ENCODE measurements at regions not wholly inside any gene's neighbourhood (a gene's known extent, or its start where the extent isn't known, plus 50 kb on each side); places are given as distances from the start of the nearest gene placed in this dataset.

DNA sequence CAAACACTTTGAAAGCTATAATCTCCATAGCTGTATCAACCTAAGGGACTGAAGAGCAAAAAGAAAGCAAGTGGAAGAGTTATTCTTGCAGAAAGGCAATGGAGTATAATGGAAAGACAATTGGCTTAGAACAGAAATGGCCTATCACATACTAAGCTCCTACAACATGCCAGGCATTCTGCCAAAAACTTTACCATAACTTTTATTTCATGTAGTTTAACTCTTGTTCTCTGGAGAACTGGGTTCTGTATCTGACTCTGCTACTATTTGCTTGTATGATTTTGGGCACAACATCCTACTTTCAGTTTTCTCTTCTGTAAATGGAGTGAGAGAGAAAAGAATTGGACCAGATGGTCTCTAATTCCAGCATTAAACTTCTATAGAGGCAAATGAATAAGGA, 449.1 kb downstream of the GPATCH2 start:
- no peak for ATAC-seq
- DNase-seq: no peak
- Histone ChIP-seq H3K27ac (no peak overlapping the region), H3K4me3 (no peak overlapping the region), H3K9me3 (no peaks in the 10 kb centered on the region), H3K27me3 (no peaks in the 10 kb centered on the region), H3K4me1 (no peaks in the 10 kb centered on the region), H3K36me3 (no peaks in the 10 kb centered on the region)
- TF ChIP-seq POLR2A (IDR thresholded peaks at IDR 0.05): no peak
- TF ChIP-seq, protein P1, sequence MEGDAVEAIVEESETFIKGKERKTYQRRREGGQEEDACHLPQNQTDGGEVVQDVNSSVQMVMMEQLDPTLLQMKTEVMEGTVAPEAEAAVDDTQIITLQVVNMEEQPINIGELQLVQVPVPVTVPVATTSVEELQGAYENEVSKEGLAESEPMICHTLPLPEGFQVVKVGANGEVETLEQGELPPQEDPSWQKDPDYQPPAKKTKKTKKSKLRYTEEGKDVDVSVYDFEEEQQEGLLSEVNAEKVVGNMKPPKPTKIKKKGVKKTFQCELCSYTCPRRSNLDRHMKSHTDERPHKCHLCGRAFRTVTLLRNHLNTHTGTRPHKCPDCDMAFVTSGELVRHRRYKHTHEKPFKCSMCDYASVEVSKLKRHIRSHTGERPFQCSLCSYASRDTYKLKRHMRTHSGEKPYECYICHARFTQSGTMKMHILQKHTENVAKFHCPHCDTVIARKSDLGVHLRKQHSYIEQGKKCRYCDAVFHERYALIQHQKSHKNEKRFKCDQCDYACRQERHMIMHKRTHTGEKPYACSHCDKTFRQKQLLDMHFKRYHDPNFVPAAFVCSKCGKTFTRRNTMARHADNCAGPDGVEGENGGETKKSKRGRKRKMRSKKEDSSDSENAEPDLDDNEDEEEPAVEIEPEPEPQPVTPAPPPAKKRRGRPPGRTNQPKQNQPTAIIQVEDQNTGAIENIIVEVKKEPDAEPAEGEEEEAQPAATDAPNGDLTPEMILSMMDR (IDR thresholded peaks at IDR 0.05): no peak
- intact Hi-C loops (cut with DNase I): no loop called here

DNA sequence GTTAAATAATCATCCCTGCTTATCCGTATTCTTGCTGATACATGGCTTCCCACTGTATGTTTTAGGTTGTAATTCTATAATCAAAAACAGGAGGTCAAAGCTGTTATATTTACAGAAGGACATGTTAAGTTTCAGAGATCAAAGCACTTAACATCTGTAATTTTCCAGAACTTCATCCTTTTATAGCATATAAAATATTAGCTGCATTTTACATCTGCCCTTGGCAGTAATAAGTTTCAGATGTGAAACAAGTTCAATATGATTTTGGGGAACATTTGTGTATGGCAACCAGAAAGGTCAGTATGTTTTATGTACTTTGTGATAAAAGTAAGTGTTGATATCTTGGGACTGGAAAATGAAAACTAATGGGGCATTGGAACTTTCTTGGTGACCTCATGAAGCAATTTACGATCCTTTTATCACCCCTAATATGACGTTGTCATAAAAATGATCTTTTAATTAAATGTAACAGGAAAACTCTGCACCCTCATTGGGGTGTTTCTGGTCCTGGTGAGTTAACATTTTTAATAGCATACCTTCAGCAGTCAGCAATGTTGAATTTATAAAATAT, 449.6 kb downstream of the GPATCH2 start:
- H3K4me3 ChIP-seq: no peak overlapping the region
- intact Hi-C loops (cut with DNase I): no loop called here
- no peaks in the 10 kb centered on the region for H3K4me1 ChIP-seq
- no peaks in the 10 kb centered on the region for H3K27me3 ChIP-seq
- no peaks in the 10 kb centered on the region for H3K9me3 ChIP-seq
- H3K36me3 ChIP-seq: no peaks in the 10 kb centered on the region
- WGBS (ENCODE audit: insufficient coverage, low coverage, low lambda C conversion rate, missing lambda C conversion rate): 52% methylated on average over 3 of the region's 3 CpGs
- ATAC-seq: no peak
- no peak overlapping the region for H3K27ac ChIP-seq
- no peak for DNase-seq
- no peak for TF ChIP-seq POLR2A (IDR thresholded peaks at IDR 0.05)
- TF ChIP-seq, protein P1 (IDR thresholded peaks at IDR 0.05): no peak

DNA sequence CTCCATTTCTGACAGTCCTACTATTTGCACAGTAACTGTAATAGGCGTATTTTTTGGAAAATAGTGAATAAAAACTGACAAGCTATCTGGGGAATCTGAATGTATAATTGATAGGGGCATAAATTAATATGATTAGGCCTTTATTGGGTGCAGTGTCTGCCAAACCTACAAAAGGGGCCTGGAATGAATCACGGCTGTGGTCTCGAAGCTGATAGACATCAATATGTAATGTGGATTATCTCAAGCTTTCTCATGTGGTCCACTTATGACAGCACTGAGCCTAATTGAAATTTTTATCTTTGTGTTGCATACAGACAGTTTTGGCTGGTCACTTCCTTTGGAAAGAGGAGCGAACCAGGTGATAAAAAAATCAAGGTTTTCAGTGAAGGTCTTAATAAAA, 450.4 kb downstream of the GPATCH2 start:
- WGBS (ENCODE audit: insufficient coverage, low coverage, low lambda C conversion rate, missing lambda C conversion rate): 36% methylated on average over 4 of the region's 4 CpGs
- TF ChIP-seq POLR2A (IDR thresholded peaks at IDR 0.05): no peak
- TF ChIP-seq, protein P1 (IDR thresholded peaks at IDR 0.05): no peak
- Histone ChIP-seq H3K4me3 (no peak overlapping the region), H3K36me3 (no peaks in the 10 kb centered on the region), H3K27ac (no peak overlapping the region), H3K27me3 (no peaks in the 10 kb centered on the region), H3K9me3 (no peaks in the 10 kb centered on the region), H3K4me1 (no peaks in the 10 kb centered on the region)
- DNase-seq (no peak), ATAC-seq (no peak)
- intact Hi-C loops (cut with DNase I): no loop called here

DNA sequence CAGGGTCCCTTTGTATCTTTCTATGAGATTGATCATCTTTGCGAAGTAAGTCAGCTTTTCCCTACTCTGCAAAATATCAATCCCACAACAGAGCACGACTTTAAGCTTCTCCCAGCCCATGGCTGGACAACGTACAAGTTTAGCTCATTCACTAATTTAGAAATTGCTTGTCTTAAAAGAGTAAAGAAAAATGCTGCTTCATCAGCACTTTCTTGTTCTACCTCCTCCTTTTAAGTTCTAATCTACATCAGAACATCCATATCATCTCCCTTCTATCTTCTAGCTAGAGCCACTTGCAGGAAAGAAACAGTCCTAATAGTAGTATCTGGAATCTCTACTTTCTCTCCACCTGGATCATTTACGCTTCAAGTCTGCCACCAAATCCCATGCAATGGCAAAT, 441.2 kb upstream of the ESRRG start:
- Histone ChIP-seq H3K27ac (no peak overlapping the region), H3K27me3 (no peaks in the 10 kb centered on the region), H3K36me3 (no peaks in the 10 kb centered on the region), H3K4me3 (no peak overlapping the region), H3K4me1 (no peaks in the 10 kb centered on the region), H3K9me3 (no peaks in the 10 kb centered on the region)
- intact Hi-C loops (cut with DNase I): no loop called here
- no peak for TF ChIP-seq POLR2A (IDR thresholded peaks at IDR 0.05)
- WGBS (ENCODE audit: insufficient coverage, low coverage, low lambda C conversion rate, missing lambda C conversion rate): 64% methylated on average over 4 of the region's 4 CpGs
- ATAC-seq: no peak
- no peak for DNase-seq

DNA sequence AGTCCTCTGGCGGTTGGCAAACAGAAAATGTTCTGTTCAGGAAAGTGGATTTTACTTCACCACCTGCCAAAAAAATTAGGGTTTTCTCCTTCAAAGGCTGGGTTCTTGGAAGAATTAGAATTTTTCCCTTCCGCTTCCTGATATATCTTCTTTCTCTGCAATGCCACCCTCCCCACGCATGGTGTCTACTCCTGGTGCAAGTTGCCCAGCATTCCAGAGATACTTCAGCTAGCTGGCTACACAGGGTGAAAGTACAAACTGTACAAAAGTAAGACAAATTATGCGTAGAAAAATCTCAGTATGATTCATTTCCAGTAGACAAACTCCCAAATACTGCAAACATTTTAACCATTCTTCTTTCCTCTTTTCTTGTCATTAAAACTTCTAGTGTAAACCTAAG, 430.1 kb upstream of the ESRRG start:
- Histone ChIP-seq H3K4me1 (no peaks in the 10 kb centered on the region), H3K9me3 (no peaks in the 10 kb centered on the region), H3K27me3 (no peaks in the 10 kb centered on the region), H3K27ac (no peak overlapping the region), H3K4me3 (no peak overlapping the region), H3K36me3 (no peaks in the 10 kb centered on the region)
- ATAC-seq: no peak
- intact Hi-C loops (cut with DNase I): no loop called here
- DNase-seq: no peak
- TF ChIP-seq, protein P1 (IDR thresholded peaks at IDR 0.05): no peak
- no peak for TF ChIP-seq POLR2A (IDR thresholded peaks at IDR 0.05)
- 71% methylated on average over 4 of the region's 4 CpGs for WGBS (ENCODE audit: insufficient coverage, low coverage, low lambda C conversion rate, missing lambda C conversion rate)
